GM18909 (cell line): ENCODE measurements at regions not wholly inside any gene's neighbourhood (a gene's known extent, or its start where the extent isn't known, plus 50 kb on each side); places are given as distances from the start of the nearest gene placed in this dataset.
A peak's percentile ranks its signal among the peaks of the same experiment; 100 is the strongest.

Experiments
- ATAC-seq: cut with Tn5 transposase; IDR thresholded peaks from one replicate; pipeline ENCODE4 v1.9.1; 2021; ENCODE audit warnings: mild to moderate bottlenecking; ENCODE audit not compliant: unreplicated experiment, poor library complexity

- no peak for ATAC-seq
Observed at GRCh38 chr11:26268980-26269660, 62.8 kb upstream of the ANO3 start.

GRCh38 chr11:26271666-26272065 is 60.3 kb upstream of the ANO3 start:
- ATAC-seq, result no peak

- peak; percentile 92 for ATAC-seq
Observed at GRCh38 chr11:26276798-26277424, 55.0 kb upstream of the ANO3 start.

- no peak for ATAC-seq
Observed at GRCh38 chr11:26278354-26278753, 53.6 kb upstream of the ANO3 start.
